HG03039 (cell line): ENCODE measurements at regions not wholly inside any gene's neighbourhood (a gene's known extent, or its start where the extent isn't known, plus 50 kb on each side); places are given as distances from the start of the nearest gene placed in this dataset.
"Not testable (repeated sequence)": the region's sequence is repeated elsewhere in the genome, so short reads cannot be mapped to it uniquely, and the experiment has no call there.

Source experiments
- ATAC-seq: cut with Tn5 transposase; IDR thresholded peaks from one replicate; pipeline ENCODE4 v1.9.1; 2021; ENCODE audit warnings: mild to moderate bottlenecking, moderate library complexity; ENCODE audit not compliant: unreplicated experiment

- ATAC-seq = no peak
Measured at GRCh38 chr2:156769802-156770201, 333.6 kb downstream of the GPD2 start.

GRCh38 chr2:156778916-156779315, 342.7 kb downstream of the GPD2 start:
- no peak for ATAC-seq

- no peak for ATAC-seq
Measured at GRCh38 chr2:156779416-156780120, 343.4 kb downstream of the GPD2 start.

GRCh38 chr2:156781677-156782076, 345.5 kb downstream of the GPD2 start:
- not testable (repeated sequence) for ATAC-seq

- no peak for ATAC-seq
Measured at GRCh38 chr2:156784020-156784701, 348.0 kb downstream of the GPD2 start.

GRCh38 chr2:156787517-156787916, 351.3 kb downstream of the GPD2 start:
- ATAC-seq = no peak

- ATAC-seq = no peak
Measured at GRCh38 chr2:156790343-156791037, 354.3 kb downstream of the GPD2 start.

GRCh38 chr2:156792242-156792840, 356.2 kb downstream of the GPD2 start:
- no peak for ATAC-seq

- no peak for ATAC-seq
Measured at GRCh38 chr2:156797832-156798231, 361.7 kb downstream of the GPD2 start.

GRCh38 chr2:156800065-156800653, 364.0 kb downstream of the GPD2 start:
- no peak for ATAC-seq

GRCh38 chr2:156800781-156801361, 364.7 kb downstream of the GPD2 start:
- ATAC-seq = no peak

- no peak for ATAC-seq
Measured at GRCh38 chr2:156803243-156803642, 367.1 kb downstream of the GPD2 start.

GRCh38 chr2:156803967-156804366, 367.8 kb downstream of the GPD2 start:
- no peak for ATAC-seq

GRCh38 chr2:156810094-156810493, 373.9 kb downstream of the GPD2 start:
- ATAC-seq = no peak

- no peak for ATAC-seq
Measured at GRCh38 chr2:156812496-156812895, 376.3 kb downstream of the GPD2 start.

- no peak for ATAC-seq
Measured at GRCh38 chr2:156817430-156817829, 381.3 kb downstream of the GPD2 start.

- no peak for ATAC-seq
Measured at GRCh38 chr2:156818221-156818620, 382.0 kb downstream of the GPD2 start.

- ATAC-seq = no peak
Measured at GRCh38 chr2:156818944-156819343, 382.8 kb downstream of the GPD2 start.

GRCh38 chr2:156826341-156826933, 390.3 kb downstream of the GPD2 start:
- no peak for ATAC-seq

GRCh38 chr2:156834431-156834830, 398.3 kb downstream of the GPD2 start:
- ATAC-seq = no peak
